ENCODE measurements at regions not wholly inside any gene's neighbourhood (a gene's known extent, or its start where the extent isn't known, plus 50 kb on each side); places are given as distances from the start of the nearest gene placed in this dataset.

DNA sequence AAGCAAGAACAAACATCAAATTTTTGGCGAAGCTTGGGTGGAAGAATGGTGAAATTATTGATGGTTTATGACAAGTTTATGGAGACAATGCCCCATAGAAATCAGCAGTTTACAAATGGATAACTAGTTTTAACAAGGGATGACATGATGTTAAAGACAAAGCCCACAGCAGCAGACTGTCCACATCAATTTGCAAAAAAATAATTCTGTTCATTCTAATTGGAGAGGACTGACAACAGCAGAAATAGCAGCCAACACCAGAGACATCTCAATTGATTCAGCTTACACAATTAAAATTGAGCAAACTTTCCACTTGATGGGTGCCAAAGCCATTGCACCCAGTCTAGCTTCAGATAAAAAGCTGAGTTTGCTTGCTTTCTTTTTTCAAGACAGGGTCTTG, 82.7 kb upstream of the STK32A start:
- no peaks in the 10 kb centered on the region for H3K4me1 ChIP-seq (ENCODE audit: insufficient read depth, poor library complexity, severe bottlenecking)
- H3K4me3 ChIP-seq (ENCODE audit: severe bottlenecking): no peak overlapping the region
- H3K27me3 ChIP-seq (ENCODE audit: insufficient read depth, poor library complexity, severe bottlenecking): no peaks in the 10 kb centered on the region
- no peaks in the 10 kb centered on the region for H3K36me3 ChIP-seq (ENCODE audit: low read depth)
- TF ChIP-seq, protein P1, sequence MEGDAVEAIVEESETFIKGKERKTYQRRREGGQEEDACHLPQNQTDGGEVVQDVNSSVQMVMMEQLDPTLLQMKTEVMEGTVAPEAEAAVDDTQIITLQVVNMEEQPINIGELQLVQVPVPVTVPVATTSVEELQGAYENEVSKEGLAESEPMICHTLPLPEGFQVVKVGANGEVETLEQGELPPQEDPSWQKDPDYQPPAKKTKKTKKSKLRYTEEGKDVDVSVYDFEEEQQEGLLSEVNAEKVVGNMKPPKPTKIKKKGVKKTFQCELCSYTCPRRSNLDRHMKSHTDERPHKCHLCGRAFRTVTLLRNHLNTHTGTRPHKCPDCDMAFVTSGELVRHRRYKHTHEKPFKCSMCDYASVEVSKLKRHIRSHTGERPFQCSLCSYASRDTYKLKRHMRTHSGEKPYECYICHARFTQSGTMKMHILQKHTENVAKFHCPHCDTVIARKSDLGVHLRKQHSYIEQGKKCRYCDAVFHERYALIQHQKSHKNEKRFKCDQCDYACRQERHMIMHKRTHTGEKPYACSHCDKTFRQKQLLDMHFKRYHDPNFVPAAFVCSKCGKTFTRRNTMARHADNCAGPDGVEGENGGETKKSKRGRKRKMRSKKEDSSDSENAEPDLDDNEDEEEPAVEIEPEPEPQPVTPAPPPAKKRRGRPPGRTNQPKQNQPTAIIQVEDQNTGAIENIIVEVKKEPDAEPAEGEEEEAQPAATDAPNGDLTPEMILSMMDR (IDR thresholded peaks at IDR 0.05; ENCODE audit: poor library complexity, severe bottlenecking): no peak
- DNase-seq (ENCODE audit: low spot score): no peak
- no peak overlapping the region for H3K27ac ChIP-seq (ENCODE audit: poor library complexity, severe bottlenecking)
- no peak for ATAC-seq (ENCODE audit: low read depth)
- H3K9me3 ChIP-seq (ENCODE audit: severe bottlenecking): no peaks in the 10 kb centered on the region

DNA sequence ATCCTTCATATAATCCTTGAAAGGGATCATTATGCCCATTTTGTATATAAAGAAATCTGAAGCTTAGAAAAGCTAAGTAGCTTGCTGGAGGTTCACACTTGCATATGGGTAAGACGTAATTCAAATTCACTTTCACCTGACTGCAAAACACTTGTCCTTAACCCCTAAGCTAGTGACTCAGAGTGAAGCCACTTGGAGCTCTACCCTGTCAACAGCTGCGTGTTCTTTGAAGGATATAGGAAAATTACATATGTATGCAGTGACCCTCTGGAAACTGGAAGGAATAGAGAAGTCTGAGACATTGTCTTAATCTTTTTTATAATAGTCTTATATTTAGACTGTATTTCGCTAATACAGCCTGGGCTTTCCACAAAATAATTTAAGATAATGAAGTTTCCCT, 80.0 kb upstream of the STK32A start:
- H3K27ac ChIP-seq (ENCODE audit: poor library complexity, severe bottlenecking): no peak overlapping the region
- no peaks in the 10 kb centered on the region for H3K27me3 ChIP-seq (ENCODE audit: insufficient read depth, poor library complexity, severe bottlenecking)
- H3K36me3 ChIP-seq (ENCODE audit: low read depth): no peaks in the 10 kb centered on the region
- no peak for ATAC-seq (ENCODE audit: low read depth)
- H3K9me3 ChIP-seq (ENCODE audit: severe bottlenecking): no peaks in the 10 kb centered on the region
- H3K4me1 ChIP-seq (ENCODE audit: insufficient read depth, poor library complexity, severe bottlenecking): no peaks in the 10 kb centered on the region
- no peak overlapping the region for H3K4me3 ChIP-seq (ENCODE audit: severe bottlenecking)
- DNase-seq (ENCODE audit: low spot score): no peak
- TF ChIP-seq, protein P1 (IDR thresholded peaks at IDR 0.05; ENCODE audit: poor library complexity, severe bottlenecking): no peak

DNA sequence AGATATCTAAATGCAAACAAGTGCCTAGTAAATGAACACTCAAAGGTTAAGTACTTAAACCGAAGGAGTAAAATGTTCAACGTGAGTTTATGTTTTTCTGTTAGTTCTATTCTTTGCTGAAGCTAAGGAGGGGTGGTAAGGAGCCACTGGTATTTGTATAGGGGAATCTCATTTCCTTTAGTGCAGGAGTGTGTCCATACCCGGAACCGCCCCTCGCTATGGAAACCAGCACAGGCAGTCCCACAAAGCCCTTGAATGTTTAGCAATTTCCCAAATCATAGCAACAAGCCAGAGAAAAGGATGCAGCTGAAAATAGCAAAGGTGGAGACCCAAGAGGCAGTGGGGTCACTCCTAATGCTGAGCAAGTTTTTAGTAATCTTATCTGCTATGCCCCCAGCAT, 78.8 kb upstream of the STK32A start:
- no peak for ATAC-seq (ENCODE audit: low read depth)

DNA sequence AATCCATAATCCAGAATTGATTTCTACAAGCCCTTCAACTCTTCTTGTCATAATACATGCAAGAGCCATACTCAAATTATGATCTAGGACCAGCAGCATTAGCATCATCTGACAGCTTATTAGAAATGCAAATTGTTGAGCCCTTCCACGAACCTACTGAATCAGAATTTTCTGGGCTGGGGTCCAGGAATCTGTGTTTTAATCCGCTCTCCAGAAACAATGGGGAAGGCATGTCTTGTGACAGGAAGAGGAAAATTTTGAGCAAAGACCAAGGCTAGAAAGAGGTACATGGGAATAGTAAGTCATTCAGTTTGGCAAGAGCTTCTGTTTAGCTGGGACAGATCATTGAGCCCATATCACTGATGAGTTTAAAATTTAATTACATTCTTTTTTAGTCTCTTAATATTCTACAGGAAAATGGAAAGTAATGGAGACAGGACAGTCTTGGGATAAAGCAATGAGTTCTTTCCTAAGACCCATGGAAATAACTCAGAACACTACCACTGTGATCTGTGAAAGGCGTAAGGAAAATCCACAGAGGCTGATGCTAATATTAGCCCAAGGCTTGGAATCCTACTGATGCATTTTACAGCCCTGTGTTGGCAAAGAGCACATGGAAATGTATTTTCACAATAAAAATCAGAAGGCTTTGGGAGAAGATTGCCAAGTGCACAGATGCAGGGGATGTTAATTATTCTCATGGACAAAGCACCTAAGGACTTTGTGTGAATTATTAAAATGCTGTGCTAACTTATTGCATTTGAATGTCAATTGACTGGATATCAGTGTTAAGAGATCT, 73.7 kb upstream of the STK32A start:
- no peak for DNase-seq (ENCODE audit: low spot score)
- no peak for ATAC-seq (ENCODE audit: low read depth)

More for the DNA sequence above, 78.8 kb upstream of the STK32A start:
- no peak for DNase-seq (ENCODE audit: low spot score)
- H3K27me3 ChIP-seq (ENCODE audit: insufficient read depth, poor library complexity, severe bottlenecking): no peaks in the 10 kb centered on the region
- TF ChIP-seq, protein P1 (IDR thresholded peaks at IDR 0.05; ENCODE audit: poor library complexity, severe bottlenecking): no peak
- H3K36me3 ChIP-seq (ENCODE audit: low read depth): no peaks in the 10 kb centered on the region
- no peaks in the 10 kb centered on the region for H3K9me3 ChIP-seq (ENCODE audit: severe bottlenecking)
- no peak overlapping the region for H3K4me3 ChIP-seq (ENCODE audit: severe bottlenecking)
- no peaks in the 10 kb centered on the region for H3K4me1 ChIP-seq (ENCODE audit: insufficient read depth, poor library complexity, severe bottlenecking)
- no peak overlapping the region for H3K27ac ChIP-seq (ENCODE audit: poor library complexity, severe bottlenecking)

More for the DNA sequence above, 73.7 kb upstream of the STK32A start:
- Histone ChIP-seq H3K27me3 (ENCODE audit: insufficient read depth, poor library complexity, severe bottlenecking) (no peaks in the 10 kb centered on the region), H3K4me1 (ENCODE audit: insufficient read depth, poor library complexity, severe bottlenecking) (no peaks in the 10 kb centered on the region), H3K4me3 (ENCODE audit: severe bottlenecking) (no peak overlapping the region), H3K27ac (ENCODE audit: poor library complexity, severe bottlenecking) (no peak overlapping the region), H3K36me3 (ENCODE audit: low read depth) (no peaks in the 10 kb centered on the region), H3K9me3 (ENCODE audit: severe bottlenecking) (no peaks in the 10 kb centered on the region)
- TF ChIP-seq, protein P1 (IDR thresholded peaks at IDR 0.05; ENCODE audit: poor library complexity, severe bottlenecking): no peak
